Transverse colon (tissue), 4 donors: ENCODE measurements at regions not wholly inside any gene's neighbourhood (a gene's known extent, or its start where the extent isn't known, plus 50 kb on each side); places are given as distances from the start of the nearest gene placed in this dataset.

Experiments used
- EP300 ChIP-seq: sonication (generic); formaldehyde crosslinking; IDR thresholded peaks from one replicate; pipeline ENCODE4 v1.6.1; 2017; ENCODE audit warnings: antibody characterized with exemption, low read depth
- POLR2A ChIP-seq: fragments of 450-650 bp; IDR thresholded peaks from one replicate; pipeline ENCODE4 v1.6.1; 2016; ENCODE audit warnings: antibody characterized with exemption, mild to moderate bottlenecking, moderate library complexity
- POLR2AphosphoS5 ChIP-seq, 3 donors: sonication (generic); formaldehyde crosslinking; IDR thresholded peaks; one replicate each; pipeline ENCODE4 v1.6.1; 2016; ENCODE audit warnings: antibody characterized with exemption in 3 of 3
- TF ChIP-seq, protein P1 (sequence below), 5 experiments: fragments of 200-600 bp in 3 of 5; fragments of 450-650 bp in 2 of 5; sonication (generic) in 3 of 5; IDR thresholded peaks; 1 replicate in 2 of 5; 2 replicates in 3 of 5; pipeline ENCODE4 v1.5.1; 2016 to 2017; ENCODE audit warnings: antibody characterized with exemption in 5 of 5, inconsistent platforms in 3 of 5, mild to moderate bottlenecking in 2 of 5, moderate library complexity in 1 of 5

DNA sequence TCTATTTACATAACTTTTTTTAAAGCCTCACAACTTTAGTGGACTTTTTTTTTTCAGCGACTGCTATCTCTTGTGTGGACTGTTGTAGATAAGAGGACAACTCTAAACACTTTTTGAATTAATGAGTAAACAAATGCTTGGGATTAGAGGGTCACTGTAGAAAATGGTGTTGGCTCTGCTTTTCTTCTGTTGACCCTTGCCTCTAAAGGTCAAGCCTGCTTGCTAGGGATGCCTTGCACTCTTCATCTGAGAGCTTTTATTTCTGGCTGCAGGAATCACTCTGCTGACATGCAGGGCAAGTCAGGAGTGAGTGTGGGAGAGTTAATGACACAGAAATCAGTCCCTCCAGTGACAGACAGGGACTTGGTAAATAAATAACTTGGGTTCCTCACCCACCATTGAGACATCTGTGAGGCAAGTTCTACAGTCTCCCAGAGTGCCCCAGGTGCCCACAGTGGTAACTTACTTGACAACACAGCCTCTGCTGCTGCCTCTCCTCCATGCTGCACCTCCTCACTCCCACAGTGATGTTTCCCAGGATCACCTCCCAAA is 390.1 kb downstream of the IL20RB start:
- TF ChIP-seq POLR2A (no peak), EP300 (no peak), POLR2AphosphoS5 (IDR thresholded peaks at IDR 0.05) (no peak)
- TF ChIP-seq, protein P1, sequence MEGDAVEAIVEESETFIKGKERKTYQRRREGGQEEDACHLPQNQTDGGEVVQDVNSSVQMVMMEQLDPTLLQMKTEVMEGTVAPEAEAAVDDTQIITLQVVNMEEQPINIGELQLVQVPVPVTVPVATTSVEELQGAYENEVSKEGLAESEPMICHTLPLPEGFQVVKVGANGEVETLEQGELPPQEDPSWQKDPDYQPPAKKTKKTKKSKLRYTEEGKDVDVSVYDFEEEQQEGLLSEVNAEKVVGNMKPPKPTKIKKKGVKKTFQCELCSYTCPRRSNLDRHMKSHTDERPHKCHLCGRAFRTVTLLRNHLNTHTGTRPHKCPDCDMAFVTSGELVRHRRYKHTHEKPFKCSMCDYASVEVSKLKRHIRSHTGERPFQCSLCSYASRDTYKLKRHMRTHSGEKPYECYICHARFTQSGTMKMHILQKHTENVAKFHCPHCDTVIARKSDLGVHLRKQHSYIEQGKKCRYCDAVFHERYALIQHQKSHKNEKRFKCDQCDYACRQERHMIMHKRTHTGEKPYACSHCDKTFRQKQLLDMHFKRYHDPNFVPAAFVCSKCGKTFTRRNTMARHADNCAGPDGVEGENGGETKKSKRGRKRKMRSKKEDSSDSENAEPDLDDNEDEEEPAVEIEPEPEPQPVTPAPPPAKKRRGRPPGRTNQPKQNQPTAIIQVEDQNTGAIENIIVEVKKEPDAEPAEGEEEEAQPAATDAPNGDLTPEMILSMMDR (IDR thresholded peaks at IDR 0.05): no peak
